HCT116 (cell line): ENCODE measurements at regions not wholly inside any gene's neighbourhood (a gene's known extent, or its start where the extent isn't known, plus 50 kb on each side); places are given as distances from the start of the nearest gene placed in this dataset.
A peak's percentile ranks its signal among the peaks of the same experiment; 100 is the strongest.

Experiments
- ATAC-seq: fragments of 200-7000 bp; cut with Tn5 transposase; 2 replicates; pipeline ENCODE4 v1.9.1; 2020; ENCODE audit warnings: mild to moderate bottlenecking, moderate library complexity
- BruUV-seq: library from RNA; stranded (reverse); fragments of 400-500 nt; replicated peaks from 2 replicates; lab custom pipeline; 2021; lab: Mats Ljungman, UMichigan
- CTCF ChIA-PET: fragments of 300-600 bp; sonication (Branson Sonifier 250); formaldehyde crosslinking; loops from one replicate; lab custom pipeline; 2021; ENCODE audit warnings: antibody characterized with exemption; lab: Charles Lee
- POLR2A ChIA-PET: fragments of 300-600, 350-600 bp; sonication (Branson Sonifier 250); formaldehyde crosslinking; loops from one replicate; lab custom pipeline; 2021; ENCODE audit warnings: antibody characterized with exemption; lab: Charles Lee
- RAD21 ChIA-PET, 2 experiments: fragments of 300-600 bp; sonication (Branson Sonifier 250); formaldehyde crosslinking; loops; one replicate each; lab custom pipeline; 2023; ENCODE audit warnings: low total read pairs in 2 of 2; ENCODE audit not compliant: uncharacterized antibody in 2 of 2, unreplicated experiment in 2 of 2, low non-redundant PET in 1 of 2; lab: Charles Lee
- DNase-seq: peaks from one replicate; pipeline ENCODE4 v3.0.0-alpha.2; 2010; ENCODE audit warnings: low read depth, low spot score
- H2AFZ ChIP-seq: fragments of 200-600 bp; shearing (Covaris generic), sonication (generic); 2 replicates; pipeline ENCODE4 v1.6.1; 2017; ENCODE audit warnings: low read depth, mixed run types, mixed read lengths, antibody characterized with exemption, low read length; ENCODE audit not compliant: poor library complexity, severe bottlenecking
- H3K27ac ChIP-seq: 2 replicates; pipeline ENCODE4 v1.5.1; 2012; ENCODE audit warnings: low read depth, low read length
- H3K27me3 ChIP-seq: fragments of 200-600 bp; sonication (generic); 2 replicates; pipeline ENCODE4 v1.6.1; 2016; ENCODE audit warnings: mixed run types, low read length, mixed read lengths; ENCODE audit not compliant: insufficient read depth
- H3K36me3 ChIP-seq, 2 experiments: fragments of 200-500 bp in 1 of 2; fragments of 200-600 bp in 1 of 2; sonication (Bioruptor generic) in 1 of 2; sonication (generic) in 1 of 2; 2 replicates each; pipeline versions ENCODE4 v1.5.1 to v1.6.1; 2014 to 2016; ENCODE audit warnings: low read length in 2 of 2, inconsistent platforms in 1 of 2, mixed read lengths in 1 of 2, mixed run types in 1 of 2; ENCODE audit not compliant: insufficient read depth in 2 of 2, control insufficient read depth in 1 of 2
- H3K4me1 ChIP-seq, 2 experiments: fragments of 200-600 bp in 1 of 2; sonication (generic) in 1 of 2; 2 replicates each; pipeline versions ENCODE4 v1.5.1 to v1.6.1; 2012 to 2017; ENCODE audit warnings: low read length in 2 of 2, inconsistent platforms in 1 of 2, mild to moderate bottlenecking in 1 of 2, mixed read lengths in 1 of 2, mixed run types in 1 of 2, moderate library complexity in 1 of 2; ENCODE audit not compliant: insufficient read depth in 2 of 2, control insufficient read depth in 1 of 2
- H3K4me2 ChIP-seq: fragments of 200-600 bp; sonication (generic); 2 replicates; pipeline ENCODE4 v1.6.1; 2017; ENCODE audit warnings: mixed run types, low read length, mixed read lengths
- H3K4me3 ChIP-seq, 2 experiments: fragments of 200-600 bp in 1 of 2; sonication (generic) in 1 of 2; replicated peaks in 1 of 2; 2 replicates each; pipeline ENCODE4 v1.5.1; 2011 to 2016; ENCODE audit warnings: low read length in 2 of 2, control low read depth in 1 of 2, low read depth in 1 of 2, mild to moderate bottlenecking in 1 of 2, mixed read lengths in 1 of 2, mixed run types in 1 of 2
- H3K79me2 ChIP-seq: fragments of 200-600 bp; sonication (generic); 2 replicates; pipeline ENCODE4 v1.6.1; 2017; ENCODE audit warnings: mild to moderate bottlenecking, mixed run types, low read length, moderate library complexity, mixed read lengths; ENCODE audit not compliant: insufficient read depth
- H3K9ac ChIP-seq: fragments of 200-600 bp; sonication (generic); 2 replicates; pipeline ENCODE4 v1.6.1; 2016; ENCODE audit warnings: low read length, mixed read lengths
- H3K9me2 ChIP-seq: fragments of 200-600 bp; sonication (generic), shearing (Covaris generic); 2 replicates; pipeline ENCODE4 v1.6.1; 2017; ENCODE audit warnings: mixed run types, mild to moderate bottlenecking, moderate library complexity; ENCODE audit not compliant: insufficient read depth
- H3K9me3 ChIP-seq, 2 experiments: fragments of 200-500 bp in 1 of 2; fragments of 200-600 bp in 1 of 2; sonication (Bioruptor generic) in 1 of 2; sonication (generic) in 1 of 2; 2 replicates each; pipeline ENCODE4 v1.6.1; 2014 to 2017; ENCODE audit warnings: low read length in 2 of 2, mixed read lengths in 2 of 2, inconsistent platforms in 1 of 2, low read depth in 1 of 2, mild to moderate bottlenecking in 1 of 2, mixed run types in 1 of 2, moderate library complexity in 1 of 2; ENCODE audit not compliant: control insufficient read depth in 1 of 2, insufficient read depth in 1 of 2
- H4K20me1 ChIP-seq: fragments of 200-600 bp; sonication (generic), shearing (Covaris generic); 2 replicates; pipeline ENCODE4 v1.6.1; 2017; ENCODE audit warnings: mixed run types, mild to moderate bottlenecking, moderate library complexity; ENCODE audit not compliant: insufficient read depth
- JUND ChIP-seq: IDR thresholded peaks from 2 replicates; pipeline ENCODE4 v1.6.1; 2012
- RAD21 ChIP-seq: IDR thresholded peaks from 2 replicates; pipeline ENCODE4 v1.6.1; 2012; ENCODE audit warnings: low read depth, mild to moderate bottlenecking
- intact Hi-C: fragments of 100-400 bp; cut with micrococcal nuclease; formaldehyde crosslinking; loops from 2 replicates; pipeline ENCODE4 v1.10.0; 2022
- TF ChIP-seq, protein P1 (sequence below), 3 experiments: fragments of 200-600 bp in 1 of 3; sonication (generic) in 1 of 3; IDR thresholded peaks in 2 of 3; conservative IDR thresholded peaks in 1 of 3; 2 replicates each; pipeline ENCODE4 v1.5.1; 2012 to 2017; ENCODE audit warnings: low read depth in 2 of 3, low read length in 2 of 3, antibody characterized with exemption in 1 of 3, borderline replicate concordance in 1 of 3, control low read depth in 1 of 3, mild to moderate bottlenecking in 1 of 3, mixed read lengths in 1 of 3, mixed run types in 1 of 3, moderate library complexity in 1 of 3; ENCODE audit not compliant: insufficient read depth in 1 of 3

GRCh38 chr11:10623797-10624761, 55.6 kb upstream of the LYVE1 start:
- peak; percentile 43 for DNase-seq
- POLR2A ChIA-PET, result interaction anchor here (0.9 to 1.1 kb wide), 3 partner anchors 30 to 111 kb away, joined by 3 read pairs; partner anchors contain the start of gene RNF141
- intact Hi-C loops, result loop anchor here (1.0 to 2.0 kb wide), 2 partner anchors 111 to 217 kb away; no protein-coding TSS in a partner anchor

More at GRCh38 chr11:10623797-10624761, 55.6 kb upstream of the LYVE1 start:
- Histone ChIP-seq H3K9me3 (no peaks in the 10 kb centered on the region), H3K9me2 (no peaks in the 10 kb centered on the region), H2AFZ (no peak overlapping the region), H3K9ac (peak overlapping the region; percentile 19; the same call in 1 of the 2 replicates), H3K36me3 (no peaks in the 10 kb centered on the region), H3K27me3 (no peaks in the 10 kb centered on the region), H3K4me3 (no peak overlapping the region), H3K27ac (peak overlapping the region; percentile 65), H3K79me2 (no peaks in the 10 kb centered on the region), H3K4me2 (peak overlapping the region; percentile 24; the same call in 1 of the 2 replicates), H3K4me1 (peaks cover 31 to 74% of the 10 kb centered on the region in 2 experiments), H4K20me1 (no peaks in the 10 kb centered on the region)
- RAD21 ChIA-PET, result interaction anchor here (0.7 to 2.7 kb wide), 9 partner anchors 28 to 218 kb away, joined by 3 to 11 read pairs (median 5); partner anchors contain the start of gene RNF141 (in 1 of the 2)
- CTCF ChIA-PET, result interaction anchor here (0.6 to 4.2 kb wide), 14 partner anchors 9 to 218 kb away, joined by 3 to 18 read pairs (median 4); partner anchors contain the start of genes IRAG1 and RNF141
- no TSS peak for BruUV-seq
- ATAC-seq, result peak; percentile 78
- TF ChIP-seq RAD21 (peak; percentile 93), JUND (no peak)
- TF ChIP-seq, protein P1, sequence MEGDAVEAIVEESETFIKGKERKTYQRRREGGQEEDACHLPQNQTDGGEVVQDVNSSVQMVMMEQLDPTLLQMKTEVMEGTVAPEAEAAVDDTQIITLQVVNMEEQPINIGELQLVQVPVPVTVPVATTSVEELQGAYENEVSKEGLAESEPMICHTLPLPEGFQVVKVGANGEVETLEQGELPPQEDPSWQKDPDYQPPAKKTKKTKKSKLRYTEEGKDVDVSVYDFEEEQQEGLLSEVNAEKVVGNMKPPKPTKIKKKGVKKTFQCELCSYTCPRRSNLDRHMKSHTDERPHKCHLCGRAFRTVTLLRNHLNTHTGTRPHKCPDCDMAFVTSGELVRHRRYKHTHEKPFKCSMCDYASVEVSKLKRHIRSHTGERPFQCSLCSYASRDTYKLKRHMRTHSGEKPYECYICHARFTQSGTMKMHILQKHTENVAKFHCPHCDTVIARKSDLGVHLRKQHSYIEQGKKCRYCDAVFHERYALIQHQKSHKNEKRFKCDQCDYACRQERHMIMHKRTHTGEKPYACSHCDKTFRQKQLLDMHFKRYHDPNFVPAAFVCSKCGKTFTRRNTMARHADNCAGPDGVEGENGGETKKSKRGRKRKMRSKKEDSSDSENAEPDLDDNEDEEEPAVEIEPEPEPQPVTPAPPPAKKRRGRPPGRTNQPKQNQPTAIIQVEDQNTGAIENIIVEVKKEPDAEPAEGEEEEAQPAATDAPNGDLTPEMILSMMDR (IDR thresholded peaks at IDR 0.05 in 2 of 3, conservative IDR thresholded peaks at IDR 0.05 in 1 of 3; ENCODE audit: borderline replicate concordance in 1 of 3, insufficient read depth in 1 of 3, low read depth in 2 of 3, low read length in 2 of 3), result peak; percentile 73 to 87 (median 74); a peak in 5 of 6 replicates
